NK-92 treated with Interleukin-12 subunit alpha and Interleukin-12 subunit beta, amount 100 ng/mL, for 24 hours (cell line): ENCODE measurements at regions not wholly inside any gene's neighbourhood (a gene's known extent, or its start where the extent isn't known, plus 50 kb on each side); places are given as distances from the start of the nearest gene placed in this dataset.

Experiments
- DNase-seq: peaks from one replicate; lab custom pipeline; 2025; lab: John Stamatoyannopoulos, UW

GRCh38 chr6:87908978-87909811, 138.4 kb upstream of the SPACA1 start:
- DNase-seq: no peak

GRCh38 chr6:87907521-87907920, 140.1 kb upstream of the SPACA1 start:
- peak; percentile 22 for DNase-seq

GRCh38 chr6:87905101-87905641, 142.5 kb upstream of the SPACA1 start:
- DNase-seq: no peak

GRCh38 chr6:87904011-87904410, 143.6 kb upstream of the SPACA1 start:
- no peak for DNase-seq

- no peak for DNase-seq
Measured at GRCh38 chr6:87903323-87903722, 144.3 kb upstream of the SPACA1 start.

- no peak for DNase-seq
Measured at GRCh38 chr6:87902383-87902782, 145.3 kb upstream of the SPACA1 start.

GRCh38 chr6:87901613-87902012, 146.0 kb upstream of the SPACA1 start:
- no peak for DNase-seq

- no peak for DNase-seq
Measured at GRCh38 chr6:87900160-87900698, 147.4 kb upstream of the SPACA1 start.

GRCh38 chr6:87899499-87900147, 148.0 kb upstream of the SPACA1 start:
- DNase-seq: no peak

GRCh38 chr6:87897663-87898062, 150.0 kb upstream of the SPACA1 start:
- no peak for DNase-seq

GRCh38 chr6:87897013-87897412, 150.6 kb upstream of the SPACA1 start:
- no peak for DNase-seq

GRCh38 chr6:87887266-87887665, 160.4 kb upstream of the SPACA1 start:
- DNase-seq: no peak

GRCh38 chr6:87884203-87884602, 163.4 kb upstream of the SPACA1 start:
- DNase-seq: no peak

- no peak for DNase-seq
Measured at GRCh38 chr6:87881342-87881895, 166.2 kb upstream of the SPACA1 start.

- DNase-seq: no peak
Measured at GRCh38 chr6:87879132-87879861, 168.3 kb upstream of the SPACA1 start.

- no peak for DNase-seq
Measured at GRCh38 chr6:87875781-87876180, 171.9 kb upstream of the SPACA1 start.

GRCh38 chr6:87873556-87873955, 171.5 kb upstream of the AKIRIN2 start:
- DNase-seq: no peak

GRCh38 chr6:87870556-87870955, 168.5 kb upstream of the AKIRIN2 start:
- DNase-seq: no peak

- DNase-seq: no peak
Measured at GRCh38 chr6:87869064-87869905, 167.3 kb upstream of the AKIRIN2 start.

- DNase-seq: no peak
Measured at GRCh38 chr6:87860902-87861301, 158.9 kb upstream of the AKIRIN2 start.

- no peak for DNase-seq
Measured at GRCh38 chr6:87858440-87858839, 156.4 kb upstream of the AKIRIN2 start.
